ENCODE measurements at regions not wholly inside any gene's neighbourhood (a gene's known extent, or its start where the extent isn't known, plus 50 kb on each side); places are given as distances from the start of the nearest gene placed in this dataset.

DNA sequence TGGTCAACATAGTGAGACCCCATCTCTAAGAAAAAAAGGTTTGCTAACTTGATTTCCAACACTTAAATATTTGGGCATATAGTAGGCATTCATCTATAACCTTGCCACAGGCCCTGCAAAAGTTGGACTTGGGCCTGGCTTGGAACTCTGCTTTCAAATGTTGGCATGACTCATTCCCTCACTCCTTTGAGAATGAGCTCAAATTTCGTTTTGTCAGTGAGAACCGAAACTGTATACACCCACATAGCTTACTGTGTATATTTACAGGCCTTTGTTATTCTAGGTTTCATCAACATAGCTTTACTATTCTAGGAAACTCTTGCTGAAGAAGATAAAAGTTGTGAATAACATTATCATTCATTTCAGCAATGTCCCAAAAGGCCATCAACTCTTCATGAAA is 88.7 kb upstream of the ELOVL6 start:
- no peak for TF ChIP-seq CTCF (IDR thresholded peaks at IDR 0.05; ENCODE audit: poor library complexity, severe bottlenecking)
- no peak for TF ChIP-seq EZH2 (IDR thresholded peaks at IDR 0.05; ENCODE audit: borderline replicate concordance, insufficient read depth, low read length, poor library complexity, severe bottlenecking)

All from neural cell (in vitro differentiated cells).